OCI-LY7 (cell line): ENCODE measurements at regions not wholly inside any gene's neighbourhood (a gene's known extent, or its start where the extent isn't known, plus 50 kb on each side); places are given as distances from the start of the nearest gene placed in this dataset.

Experiments
- BruUV-seq: library from RNA; stranded (reverse); fragments of 400-500 nt; replicated peaks from 2 replicates; lab custom pipeline; 2021; lab: Mats Ljungman, UMichigan
- CTCF ChIA-PET: fragments of 300-600 bp; sonication (Branson Sonifier 250); formaldehyde crosslinking; loops from one replicate; lab custom pipeline; 2022; ENCODE audit warnings: antibody characterized with exemption; ENCODE audit not compliant: unreplicated experiment; lab: Charles Lee
- POLR2A ChIA-PET: fragments of 300-600 bp; sonication (Branson Sonifier 250); formaldehyde crosslinking; loops from one replicate; lab custom pipeline; 2022; ENCODE audit warnings: antibody characterized with exemption; lab: Charles Lee
- DNase-seq: peaks from one replicate; pipeline ENCODE4 v3.0.0-alpha.2; 2015; ENCODE audit warnings: low spot score
- H2AFZ ChIP-seq: fragments of 200-600 bp; sonication (generic), shearing (Covaris generic); 2 replicates; pipeline ENCODE4 v1.6.1; 2014; ENCODE audit warnings: mild to moderate bottlenecking, antibody characterized with exemption, low read length, moderate library complexity
- H3K27ac ChIP-seq: fragments of 200-600 bp; sonication (generic); 2 replicates; pipeline ENCODE4 v1.5.1; 2014; ENCODE audit warnings: mixed run types, low read depth, mild to moderate bottlenecking, moderate library complexity, low read length, inconsistent platforms; ENCODE audit not compliant: poor library complexity, severe bottlenecking
- H3K36me3 ChIP-seq: fragments of 200-600 bp; sonication (generic); 2 replicates; pipeline ENCODE4 v1.6.1; 2014; ENCODE audit warnings: mild to moderate bottlenecking, antibody characterized with exemption, low read length, moderate library complexity, mixed read lengths; ENCODE audit not compliant: insufficient read depth
- H3K4me1 ChIP-seq: fragments of 200-600 bp; sonication (generic); 2 replicates; pipeline ENCODE4 v1.5.1; 2014; ENCODE audit warnings: mild to moderate bottlenecking, low read length; ENCODE audit not compliant: insufficient read depth, poor library complexity, severe bottlenecking
- H3K4me2 ChIP-seq: fragments of 200-600 bp; sonication (generic); 2 replicates; pipeline ENCODE4 v1.6.1; 2014; ENCODE audit warnings: mild to moderate bottlenecking, low read length
- H3K4me3 ChIP-seq: fragments of 200-600 bp; sonication (generic); 2 replicates; pipeline ENCODE4 v1.5.1; 2014; ENCODE audit warnings: mild to moderate bottlenecking, low read depth, low read length; ENCODE audit not compliant: poor library complexity, severe bottlenecking
- H3K79me2 ChIP-seq: fragments of 200-600 bp; sonication (generic); 2 replicates; pipeline ENCODE4 v1.6.1; 2016; ENCODE audit warnings: low read depth, mild to moderate bottlenecking, low read length, moderate library complexity, mixed read lengths; ENCODE audit not compliant: insufficient read depth
- H3K9me2 ChIP-seq: fragments of 200-600 bp; sonication (generic); 2 replicates; pipeline ENCODE4 v1.6.1; 2016; ENCODE audit warnings: mild to moderate bottlenecking, low read length, mixed read lengths; ENCODE audit not compliant: insufficient read depth
- H3K9me3 ChIP-seq: fragments of 200-600 bp; sonication (generic); 2 replicates; pipeline ENCODE4 v1.6.1; 2014; ENCODE audit warnings: mild to moderate bottlenecking, mixed run types, low read length, mixed read lengths
- H4K20me1 ChIP-seq: fragments of 200-600 bp; sonication (generic); 2 replicates; pipeline ENCODE4 v1.6.1; 2014; ENCODE audit warnings: mild to moderate bottlenecking, antibody characterized with exemption, low read length, moderate library complexity, mixed read lengths; ENCODE audit not compliant: insufficient read depth
- EZH2phosphoT487 ChIP-seq: fragments of 200-600 bp; sonication (generic); IDR thresholded peaks from 2 replicates; pipeline ENCODE4 v1.6.1; 2018; ENCODE audit warnings: low read depth, borderline replicate concordance, mild to moderate bottlenecking, mixed run types, antibody characterized with exemption, low read length, moderate library complexity, mixed read lengths
- intact Hi-C: fragments of 100-400 bp; cut with micrococcal nuclease; formaldehyde crosslinking; loops from one replicate; pipeline ENCODE4 v1.10.0; 2022; ENCODE audit not compliant: unreplicated experiment
- TF ChIP-seq, protein P1 (sequence below): fragments of 200-600 bp; sonication (generic); conservative IDR thresholded peaks from 2 replicates; pipeline ENCODE4 v1.5.1; 2014; ENCODE audit warnings: mild to moderate bottlenecking, antibody characterized with exemption, low read length, moderate library complexity, mixed read lengths

DNA sequence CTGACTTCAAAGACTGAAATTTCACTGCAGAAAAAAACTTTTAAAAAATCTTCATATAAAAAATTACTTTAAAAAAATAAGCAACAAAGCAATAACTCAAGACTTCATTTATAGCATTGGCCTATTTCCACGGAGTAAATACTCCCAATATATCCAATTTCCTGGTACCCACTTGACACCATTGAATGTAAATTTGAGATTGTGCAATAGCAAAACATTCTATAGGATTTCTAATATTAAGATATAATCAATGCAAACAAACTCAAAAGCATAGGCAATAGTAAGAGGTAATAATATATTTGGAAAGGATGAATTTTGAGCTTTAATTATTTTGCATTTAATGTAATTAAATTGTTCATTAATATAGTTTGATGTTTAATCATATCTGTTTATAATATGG, 148.0 kb upstream of the CNTN6 start:
- no peaks in the 10 kb centered on the region for H3K79me2 ChIP-seq
- no peak overlapping the region for H2AFZ ChIP-seq
- ChIA-PET CTCF (no interaction called here), POLR2A (interaction anchor here (0.7 kb wide), 1 partner anchor 767 kb away, joined by 3 read pairs; no protein-coding TSS in a partner anchor)
- H3K4me2 ChIP-seq = no peak overlapping the region
- no peak overlapping the region for H3K27ac ChIP-seq
- H4K20me1 ChIP-seq = no peaks in the 10 kb centered on the region
- no peak for DNase-seq
- no peaks in the 10 kb centered on the region for H3K36me3 ChIP-seq
- H3K4me3 ChIP-seq = no peak overlapping the region
- intact Hi-C loops = no loop called here
- H3K4me1 ChIP-seq = no peaks in the 10 kb centered on the region
- H3K9me2 ChIP-seq = no peaks in the 10 kb centered on the region
- no TSS peak for BruUV-seq
- H3K9me3 ChIP-seq = no peaks in the 10 kb centered on the region
- TF ChIP-seq, protein P1, sequence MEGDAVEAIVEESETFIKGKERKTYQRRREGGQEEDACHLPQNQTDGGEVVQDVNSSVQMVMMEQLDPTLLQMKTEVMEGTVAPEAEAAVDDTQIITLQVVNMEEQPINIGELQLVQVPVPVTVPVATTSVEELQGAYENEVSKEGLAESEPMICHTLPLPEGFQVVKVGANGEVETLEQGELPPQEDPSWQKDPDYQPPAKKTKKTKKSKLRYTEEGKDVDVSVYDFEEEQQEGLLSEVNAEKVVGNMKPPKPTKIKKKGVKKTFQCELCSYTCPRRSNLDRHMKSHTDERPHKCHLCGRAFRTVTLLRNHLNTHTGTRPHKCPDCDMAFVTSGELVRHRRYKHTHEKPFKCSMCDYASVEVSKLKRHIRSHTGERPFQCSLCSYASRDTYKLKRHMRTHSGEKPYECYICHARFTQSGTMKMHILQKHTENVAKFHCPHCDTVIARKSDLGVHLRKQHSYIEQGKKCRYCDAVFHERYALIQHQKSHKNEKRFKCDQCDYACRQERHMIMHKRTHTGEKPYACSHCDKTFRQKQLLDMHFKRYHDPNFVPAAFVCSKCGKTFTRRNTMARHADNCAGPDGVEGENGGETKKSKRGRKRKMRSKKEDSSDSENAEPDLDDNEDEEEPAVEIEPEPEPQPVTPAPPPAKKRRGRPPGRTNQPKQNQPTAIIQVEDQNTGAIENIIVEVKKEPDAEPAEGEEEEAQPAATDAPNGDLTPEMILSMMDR = no peak
- no peak for TF ChIP-seq EZH2phosphoT487

DNA sequence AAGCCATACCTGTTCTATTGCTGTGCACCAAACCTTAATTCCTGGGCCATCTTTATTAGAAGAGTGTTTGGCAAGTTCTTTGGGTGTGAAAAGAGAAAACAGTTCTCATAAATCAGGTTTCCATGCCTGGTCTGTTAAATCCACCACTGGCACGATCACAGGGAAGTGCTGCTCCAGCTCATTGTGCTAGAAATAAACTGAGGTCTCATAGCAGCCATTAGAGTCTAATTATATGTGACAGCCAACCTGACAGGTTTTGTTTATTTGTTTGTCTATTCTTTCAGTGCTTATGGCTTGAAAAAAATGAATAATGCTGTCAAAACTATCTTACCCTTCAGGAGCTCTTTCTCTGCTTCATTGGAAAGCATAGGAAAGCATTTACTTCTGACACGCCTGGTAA, 147.1 kb upstream of the CNTN6 start:
- intact Hi-C loops = no loop called here
- CTCF ChIA-PET = no interaction called here
- Histone ChIP-seq H3K36me3 (no peaks in the 10 kb centered on the region), H3K9me2 (no peaks in the 10 kb centered on the region), H4K20me1 (no peaks in the 10 kb centered on the region), H3K4me3 (no peak overlapping the region), H3K9me3 (no peaks in the 10 kb centered on the region), H3K79me2 (no peaks in the 10 kb centered on the region), H2AFZ (no peak overlapping the region), H3K27ac (no peak overlapping the region), H3K4me1 (no peaks in the 10 kb centered on the region), H3K4me2 (no peak overlapping the region)
- TF ChIP-seq EZH2phosphoT487 = no peak
- TF ChIP-seq, protein P1 = no peak
- BruUV-seq = no TSS peak
- no peak for DNase-seq
- POLR2A ChIA-PET = interaction anchor here (0.6 to 0.7 kb wide), 2 partner anchors 19 to 455 kb away, joined by 4 to 5 read pairs; no protein-coding TSS in a partner anchor

DNA sequence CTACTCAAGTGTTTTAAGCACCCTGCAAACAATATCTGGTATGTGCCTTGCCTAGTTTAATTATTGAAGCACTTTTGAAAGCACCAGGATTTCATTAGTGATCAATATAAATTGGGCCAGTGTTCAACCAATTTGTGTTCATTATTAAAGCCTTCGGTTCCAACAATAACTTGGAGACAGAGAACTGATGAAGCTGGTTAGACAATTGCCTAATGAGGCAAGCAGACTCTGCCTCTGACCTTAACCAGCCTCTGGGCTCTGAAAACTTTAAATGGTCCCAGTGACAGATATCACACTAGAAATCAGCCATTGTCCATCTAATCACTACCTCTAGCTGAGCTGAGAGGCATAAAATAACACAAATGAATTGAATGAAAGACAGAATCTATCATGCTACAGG, 139.9 kb upstream of the CNTN6 start:
- no peaks in the 10 kb centered on the region for H3K9me3 ChIP-seq
- intact Hi-C loops = no loop called here
- H3K36me3 ChIP-seq = no peaks in the 10 kb centered on the region
- CTCF ChIA-PET = no interaction called here
- no peak for DNase-seq
- no TSS peak for BruUV-seq
- no peak overlapping the region for H3K4me3 ChIP-seq
- H3K9me2 ChIP-seq = no peaks in the 10 kb centered on the region
- H3K4me2 ChIP-seq = no peak overlapping the region
- no peaks in the 10 kb centered on the region for H3K79me2 ChIP-seq
- H3K27ac ChIP-seq = no peak overlapping the region
- H3K4me1 ChIP-seq = no peaks in the 10 kb centered on the region
- H2AFZ ChIP-seq = no peak overlapping the region
- POLR2A ChIA-PET = no interaction called here
- TF ChIP-seq EZH2phosphoT487 = no peak
- TF ChIP-seq, protein P1 = no peak
- no peaks in the 10 kb centered on the region for H4K20me1 ChIP-seq
